ENCODE measurements at regions not wholly inside any gene's neighbourhood (a gene's known extent, or its start where the extent isn't known, plus 50 kb on each side); places are given as distances from the start of the nearest gene placed in this dataset.
A peak's percentile ranks its signal among the peaks of the same experiment; 100 is the strongest.

GRCh38 chr13:50319635-50320255 is 304.5 kb downstream of the KCNRG start:
- ATAC-seq = peak; percentile 31
- no peak for TF ChIP-seq ESRRG (CRISPR knock-in tag; IDR thresholded peaks at IDR 0.05)
- no peak for TF ChIP-seq TSHZ2 (CRISPR knock-in tag; IDR thresholded peaks at IDR 0.05)
- no peak for TF ChIP-seq ZNF70 (CRISPR knock-in tag; IDR thresholded peaks at IDR 0.05)
- no peak for TF ChIP-seq ZNF8 (CRISPR knock-in tag; IDR thresholded peaks at IDR 0.05)
- TF ChIP-seq ISL1 (CRISPR knock-in tag; IDR thresholded peaks at IDR 0.05) = no peak
- TF ChIP-seq PPARA (CRISPR knock-in tag; IDR thresholded peaks at IDR 0.05; ENCODE audit: borderline replicate concordance) = no peak
- no peak for TF ChIP-seq TCF4 (CRISPR knock-in tag; IDR thresholded peaks at IDR 0.05; ENCODE audit: borderline replicate concordance)
- no peak for TF ChIP-seq CSDC2 (CRISPR knock-in tag; IDR thresholded peaks at IDR 0.05)
- TF ChIP-seq SNAI2 (CRISPR knock-in tag; IDR thresholded peaks at IDR 0.05) = no peak
- TF ChIP-seq RARB (CRISPR knock-in tag; IDR thresholded peaks at IDR 0.05) = no peak
- TF ChIP-seq CSRNP3 (CRISPR knock-in tag; IDR thresholded peaks at IDR 0.05) = no peak
- no peak for TF ChIP-seq ZC3H10 (CRISPR knock-in tag; IDR thresholded peaks at IDR 0.05)
- no peak for TF ChIP-seq TOX (CRISPR knock-in tag; IDR thresholded peaks at IDR 0.05; ENCODE audit: borderline replicate concordance)
- no peak for TF ChIP-seq ZNF565 (CRISPR knock-in tag; conservative IDR thresholded peaks at IDR 0.05; ENCODE audit: low read depth)
- TF ChIP-seq ZFP3 (CRISPR knock-in tag; IDR thresholded peaks at IDR 0.05) = no peak
- no peak for TF ChIP-seq CREB5 (CRISPR knock-in tag; IDR thresholded peaks at IDR 0.05; ENCODE audit: low read depth)
- TF ChIP-seq GLIS3 (CRISPR knock-in tag; IDR thresholded peaks at IDR 0.05) = no peak
- no peak for TF ChIP-seq POU6F1 (CRISPR knock-in tag; IDR thresholded peaks at IDR 0.05; ENCODE audit: borderline replicate concordance, low read depth)

GRCh38 chr13:50320271-50320862 is 305.1 kb downstream of the KCNRG start:
- peak; percentile 76 for ATAC-seq
- 0 out of 2 replicates have a peak, but pooled peaks have one; percentile 22 for TF ChIP-seq PATZ1 (CRISPR knock-in tag; IDR thresholded peaks at IDR 0.05; ENCODE audit: borderline replicate concordance)
- TF ChIP-seq TSHZ2 (CRISPR knock-in tag; IDR thresholded peaks at IDR 0.05) = no peak
- TF ChIP-seq TOX (CRISPR knock-in tag; IDR thresholded peaks at IDR 0.05; ENCODE audit: borderline replicate concordance) = peak; percentile 48; the same call in 1 of the 2 replicates
- TF ChIP-seq ISL1 (CRISPR knock-in tag; IDR thresholded peaks at IDR 0.05) = peak; percentile 82

Measured in SK-N-SH treated with all-trans-retinoic acid at 6 μM for 48 hours (cell line).